Renal pelvis (tissue), 1 donor: ENCODE measurements at regions not wholly inside any gene's neighbourhood (a gene's known extent, or its start where the extent isn't known, plus 50 kb on each side); places are given as distances from the start of the nearest gene placed in this dataset.

Experiments
- DNase-seq: peaks from one replicate; pipeline ENCODE4 v3.0.0-alpha.2; 2013

DNA sequence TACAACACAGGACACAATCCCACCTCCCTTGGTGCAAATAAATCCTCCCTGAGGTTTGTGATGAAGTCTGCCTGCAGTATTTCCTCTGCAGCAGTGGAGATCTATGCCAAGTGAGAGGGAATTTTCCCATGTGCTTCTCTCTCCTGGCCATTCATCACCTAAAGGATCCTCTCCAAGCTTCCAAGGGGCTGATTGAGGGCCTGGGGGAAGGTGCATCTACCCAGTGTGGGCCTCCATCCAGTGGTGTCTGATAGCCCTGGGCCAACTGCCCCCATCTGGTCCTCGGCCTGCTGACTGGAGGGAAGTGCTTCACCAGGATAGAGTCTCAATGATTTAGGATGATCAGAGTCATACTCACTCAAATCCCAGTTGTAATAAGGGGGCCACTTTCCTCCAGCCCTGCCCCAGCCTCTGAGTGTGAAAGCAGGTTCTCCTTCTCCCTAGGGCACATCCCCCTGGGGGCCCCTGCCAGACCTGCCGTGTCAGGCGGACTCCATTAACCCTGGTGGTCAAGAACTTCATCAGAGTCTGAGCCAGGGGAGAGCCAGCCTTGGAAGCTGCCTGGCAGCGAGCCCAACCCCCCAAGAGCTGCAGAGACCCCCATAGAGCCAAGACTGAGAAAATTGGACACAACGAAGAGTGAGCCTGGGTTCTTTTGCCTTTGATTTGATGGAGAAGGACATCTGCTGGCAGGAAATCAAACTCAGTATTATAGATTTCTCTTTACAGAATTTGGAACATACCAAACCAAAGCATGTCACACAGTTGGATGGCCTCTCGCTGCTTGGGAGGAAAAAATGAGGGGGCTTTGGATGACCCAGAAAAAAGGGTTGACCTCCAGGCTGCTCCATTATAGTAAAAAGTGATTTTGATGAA lies 509.6 kb downstream of the CMPK2 start:
- no peak for DNase-seq

DNA sequence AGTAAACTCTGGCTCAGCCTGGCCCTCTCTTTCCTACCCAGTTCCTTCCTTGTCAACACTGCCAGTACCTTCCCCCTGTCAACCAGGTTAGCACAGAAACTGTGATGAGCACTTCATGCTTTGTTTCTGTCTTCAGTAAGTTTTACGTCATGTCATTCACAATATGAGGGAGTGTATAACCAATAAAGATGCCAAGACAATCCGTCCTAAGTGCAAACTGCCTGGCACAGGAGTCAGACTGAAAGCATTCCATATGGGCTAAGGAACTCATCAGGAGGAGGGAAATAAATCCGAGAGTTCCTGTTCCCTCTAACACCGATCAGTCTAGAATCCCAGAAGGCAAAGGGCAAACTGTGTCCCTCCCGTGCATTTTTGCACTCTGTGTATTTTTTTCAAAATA lies 507.2 kb downstream of the CMPK2 start:
- no peak for DNase-seq

DNA sequence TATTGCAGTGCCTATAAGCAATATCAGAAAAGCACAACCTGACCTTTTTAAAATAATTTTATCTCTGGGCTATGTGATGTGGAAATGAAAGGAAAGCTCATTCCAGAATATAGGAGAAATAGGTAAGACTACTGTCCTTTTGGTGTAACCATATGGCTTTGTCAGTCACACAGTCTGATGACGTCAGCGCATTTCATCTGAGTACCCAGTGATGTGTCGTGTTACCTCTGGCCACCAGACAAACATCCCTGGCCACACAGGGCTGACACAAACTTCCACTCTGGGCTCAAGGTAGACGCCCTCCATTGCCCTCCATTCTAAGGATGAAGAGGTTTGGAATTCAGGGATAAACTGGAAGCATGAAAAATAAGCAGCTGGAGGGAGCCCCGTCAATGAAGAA lies 506.7 kb downstream of the CMPK2 start:
- DNase-seq = no peak

DNA sequence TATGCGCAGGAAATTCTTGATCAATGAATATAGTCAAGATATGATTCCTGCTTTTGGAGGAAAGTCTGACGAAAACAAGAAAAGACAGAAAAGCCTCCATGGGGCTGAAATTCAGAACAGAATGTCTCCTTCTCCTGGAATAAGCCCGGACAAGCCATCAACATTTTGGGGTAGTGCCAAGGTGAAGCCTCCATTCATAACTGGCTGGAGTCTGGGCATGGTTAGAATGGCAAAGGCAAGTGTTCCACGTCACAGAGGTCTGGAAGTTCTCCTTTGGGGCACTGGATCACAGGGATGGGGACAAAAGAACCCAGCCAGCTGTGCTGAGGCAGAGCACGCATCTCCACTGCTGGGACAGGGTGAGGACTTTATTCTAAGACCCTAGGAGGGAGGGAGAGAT lies 505.7 kb downstream of the CMPK2 start:
- DNase-seq = no peak

DNA sequence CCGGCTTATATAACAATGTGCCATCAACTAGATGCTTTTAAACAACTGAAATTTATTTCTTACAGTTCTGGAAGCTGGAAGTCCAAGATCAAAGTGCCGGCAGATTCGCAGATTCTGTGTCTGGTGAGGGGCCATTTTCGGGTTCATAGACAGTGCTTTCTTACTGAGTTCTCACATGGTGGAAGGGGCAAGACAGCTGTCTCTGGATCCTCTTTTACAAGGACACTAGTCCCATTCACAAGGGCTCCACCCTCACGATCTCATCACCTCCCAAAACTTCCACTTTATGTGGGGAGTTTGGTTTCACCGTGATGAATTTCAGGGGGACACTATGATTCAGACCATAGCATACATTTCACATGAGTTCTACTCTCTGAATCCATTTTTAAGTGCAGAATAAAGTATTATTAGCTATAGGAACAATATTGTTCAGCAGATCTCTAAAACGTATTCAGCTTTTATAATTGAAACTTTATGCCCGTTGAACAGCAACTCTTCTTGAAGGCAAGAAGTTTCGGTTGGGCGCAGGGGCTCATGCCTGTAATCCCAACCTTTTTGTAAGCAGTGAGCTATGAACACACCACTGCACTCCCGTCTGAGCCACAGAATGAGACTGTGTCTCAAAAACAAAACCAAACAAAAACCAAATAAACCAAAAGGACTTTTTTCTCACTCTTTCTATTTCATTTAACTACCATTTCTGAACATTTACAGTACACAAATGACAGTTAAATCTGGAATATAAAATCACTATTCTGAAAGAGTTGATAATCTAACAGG lies 502.8 kb downstream of the CMPK2 start:
- DNase-seq = no peak

DNA sequence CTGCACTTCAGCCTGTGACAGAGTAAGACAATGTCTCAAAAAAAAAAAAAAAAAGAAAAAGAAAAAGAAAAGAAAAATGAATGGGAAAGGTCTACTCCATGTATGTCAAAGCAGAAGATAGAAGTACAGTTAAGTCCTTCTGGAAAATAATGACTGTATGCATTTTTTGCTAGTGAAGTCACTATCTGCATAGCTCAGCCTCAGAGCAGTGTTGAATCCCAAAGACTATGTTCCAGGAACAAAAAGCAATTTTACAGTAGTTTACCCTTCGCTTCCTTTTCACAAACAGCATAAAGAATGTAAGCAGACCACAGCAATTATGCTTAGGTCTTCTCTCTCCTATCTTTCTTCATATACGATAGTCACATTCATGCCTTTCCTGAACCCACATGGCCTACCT lies 497.4 kb downstream of the CMPK2 start:
- no peak for DNase-seq

DNA sequence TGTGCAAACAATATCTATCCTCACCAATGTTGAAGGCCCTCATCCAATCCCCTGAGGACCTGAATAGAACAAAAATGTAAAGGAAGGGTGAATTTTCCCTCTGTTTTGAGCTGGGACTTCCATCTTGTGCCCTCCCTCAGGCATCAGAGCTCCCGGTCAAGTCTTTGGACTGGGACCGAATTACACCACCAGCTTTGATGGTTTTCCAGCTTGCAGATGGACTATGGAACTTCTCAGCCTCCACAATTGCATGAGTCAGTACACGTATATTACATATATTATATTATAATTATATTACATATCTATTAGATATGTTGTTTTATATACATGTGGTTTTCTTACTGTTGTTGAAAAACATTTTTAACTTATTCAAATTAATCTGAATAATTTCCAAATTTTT lies 496.4 kb downstream of the CMPK2 start:
- DNase-seq = no peak

DNA sequence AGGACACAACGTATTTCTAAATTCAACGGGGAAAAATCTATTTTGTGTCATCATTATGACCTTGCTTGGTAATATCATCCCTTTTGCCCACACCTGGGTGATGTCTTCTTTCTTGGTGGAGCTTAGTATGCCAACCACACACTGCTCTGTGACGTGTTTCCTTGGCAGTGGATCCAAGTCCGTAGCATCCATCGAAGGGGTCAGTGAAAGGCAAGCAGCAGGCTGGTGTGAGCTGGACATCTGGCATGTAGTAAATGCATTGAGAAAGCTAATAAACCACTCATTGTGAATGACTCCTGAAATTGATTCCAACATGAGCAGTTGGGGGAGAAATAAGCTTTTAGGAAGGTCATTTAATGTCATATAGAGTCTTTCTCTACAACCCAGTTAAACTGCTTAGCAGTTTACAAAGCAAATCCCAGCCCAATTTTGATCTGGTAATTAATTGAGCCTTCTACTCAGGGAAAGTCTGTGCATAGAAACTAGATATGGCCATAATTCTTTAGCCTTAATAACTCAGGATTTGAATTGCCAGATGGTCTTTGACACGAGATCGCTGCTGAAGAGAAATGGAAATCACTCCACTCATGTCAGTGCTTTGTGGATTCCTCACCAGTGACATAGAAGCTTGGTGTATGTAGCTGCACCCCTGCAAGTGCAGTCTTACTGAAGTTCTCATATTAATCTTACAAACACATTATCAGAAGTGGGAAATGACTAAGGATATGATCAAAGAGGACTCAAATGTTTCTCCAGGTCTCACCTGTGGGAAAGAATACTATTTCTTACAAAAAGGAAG lies 494.8 kb downstream of the CMPK2 start:
- DNase-seq = no peak

DNA sequence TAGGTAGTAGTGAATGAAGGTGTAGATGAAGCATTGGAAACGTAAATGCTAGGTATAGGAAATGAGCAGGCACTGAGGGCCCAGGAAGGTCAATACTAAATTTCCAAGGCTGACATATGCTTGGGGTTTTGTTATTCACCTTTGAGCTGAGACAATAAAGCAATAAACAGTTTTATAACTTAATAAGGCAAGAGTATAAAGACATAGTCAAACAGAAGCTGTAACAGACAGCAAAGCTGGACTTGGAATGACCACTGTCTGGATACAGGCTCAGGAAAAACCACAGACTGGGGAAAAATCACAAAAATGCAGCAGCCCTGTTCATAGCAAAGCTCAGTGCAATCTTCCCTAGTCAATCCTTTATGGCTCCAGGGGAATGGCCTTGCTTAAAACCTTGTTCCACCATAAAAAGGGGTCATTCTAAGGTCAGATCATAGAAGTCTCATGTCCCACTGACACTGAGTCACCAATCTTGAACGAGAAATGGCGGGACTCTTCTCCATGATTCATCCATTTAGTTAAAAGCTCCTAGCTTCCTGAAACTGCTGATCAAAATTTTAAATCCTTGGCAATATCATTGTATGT lies 493.3 kb downstream of the CMPK2 start:
- DNase-seq = no peak

DNA sequence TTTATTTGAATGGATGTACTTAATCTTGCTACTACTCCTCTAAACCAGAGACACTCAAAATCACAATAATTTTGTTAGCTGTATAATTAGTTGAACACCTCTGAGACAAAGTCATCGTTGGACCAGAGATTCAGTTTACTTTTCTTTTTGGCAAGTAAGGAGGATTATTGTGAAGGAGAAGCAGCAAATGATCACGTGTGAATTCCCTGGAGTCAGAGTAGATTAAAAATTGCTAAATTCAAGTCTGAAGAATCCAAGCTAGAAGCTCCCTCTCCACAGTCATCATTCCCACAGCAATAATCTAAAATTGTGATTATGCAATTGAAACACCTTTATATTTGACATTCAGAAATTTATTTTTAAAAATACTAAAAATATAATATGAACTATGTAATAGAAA lies 484.4 kb downstream of the CMPK2 start:
- DNase-seq = no peak

DNA sequence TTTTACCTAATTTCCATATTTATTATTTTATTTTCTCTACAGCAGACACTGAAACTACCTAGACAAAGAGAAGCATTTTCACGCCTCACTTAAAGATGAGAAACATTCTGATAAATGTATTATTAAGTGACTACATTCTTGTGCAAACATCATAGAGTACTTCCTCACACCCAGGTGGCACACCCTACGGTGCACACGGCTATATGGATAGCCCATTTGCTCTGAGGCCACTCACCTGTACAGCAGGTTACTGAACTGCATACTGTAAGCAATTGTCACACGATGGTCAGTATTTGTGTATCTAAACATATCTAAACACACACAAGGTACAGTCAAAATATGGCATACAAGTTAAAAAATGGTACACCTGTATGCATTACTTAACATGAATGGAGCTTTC lies 481.4 kb downstream of the CMPK2 start:
- DNase-seq = no peak

DNA sequence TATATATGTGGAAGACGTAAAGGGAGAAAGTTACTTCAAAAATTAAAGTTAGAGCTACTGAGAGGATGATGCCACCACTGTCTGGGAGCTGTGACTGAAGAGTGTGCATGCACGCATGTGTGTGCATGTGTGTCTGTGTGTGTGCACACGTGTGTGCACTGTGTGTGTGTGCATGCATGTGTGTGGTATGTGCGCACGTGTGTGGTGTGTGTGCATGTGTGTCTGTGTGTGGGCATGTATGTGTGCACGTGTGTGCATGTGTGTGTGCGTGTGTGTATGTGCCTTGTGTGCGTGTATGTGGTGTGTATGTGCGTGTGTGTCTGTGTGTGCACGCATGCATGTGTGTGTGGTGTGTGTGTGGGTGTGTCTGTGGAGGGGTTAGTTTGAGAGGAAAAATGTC lies 473.4 kb downstream of the CMPK2 start:
- DNase-seq = no peak

DNA sequence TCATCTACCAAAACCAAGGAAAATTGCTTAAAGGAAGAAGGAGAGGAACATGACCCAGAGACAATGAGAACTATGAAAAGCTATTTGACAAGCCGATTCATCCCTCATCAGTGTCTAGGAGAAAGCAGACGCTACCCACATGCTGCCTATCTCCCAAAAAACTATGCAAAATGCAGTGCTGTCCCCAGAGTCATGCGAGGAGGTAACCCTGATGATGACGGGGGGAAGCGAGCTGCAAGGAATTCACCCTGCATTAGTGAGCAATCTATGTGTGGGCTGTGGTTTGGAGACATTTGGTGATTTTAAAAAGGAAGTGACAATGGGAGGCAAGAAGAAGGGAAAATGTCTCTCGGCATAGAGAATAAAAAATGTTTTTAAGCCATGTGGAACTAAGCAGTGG lies 472.7 kb downstream of the CMPK2 start:
- DNase-seq = no peak

DNA sequence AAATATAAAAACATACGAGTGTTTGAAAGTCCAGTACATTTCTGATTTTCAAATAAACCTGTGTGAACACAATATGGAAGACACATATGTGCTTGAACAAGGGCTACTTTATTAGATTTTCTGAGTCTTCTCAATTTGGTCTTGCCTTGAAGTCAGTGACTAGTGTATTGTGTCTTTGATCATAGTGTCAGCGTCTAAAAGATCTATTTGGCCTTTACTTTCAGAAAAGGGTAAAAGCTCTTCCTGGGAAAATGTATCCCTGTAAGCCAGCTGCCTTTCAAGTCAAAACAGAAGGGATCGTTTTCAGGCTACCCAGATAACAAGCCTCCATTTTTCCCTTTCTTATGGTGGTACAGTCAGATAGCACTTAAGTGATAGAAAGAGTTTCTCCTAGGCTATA lies 471.9 kb downstream of the CMPK2 start:
- no peak for DNase-seq

DNA sequence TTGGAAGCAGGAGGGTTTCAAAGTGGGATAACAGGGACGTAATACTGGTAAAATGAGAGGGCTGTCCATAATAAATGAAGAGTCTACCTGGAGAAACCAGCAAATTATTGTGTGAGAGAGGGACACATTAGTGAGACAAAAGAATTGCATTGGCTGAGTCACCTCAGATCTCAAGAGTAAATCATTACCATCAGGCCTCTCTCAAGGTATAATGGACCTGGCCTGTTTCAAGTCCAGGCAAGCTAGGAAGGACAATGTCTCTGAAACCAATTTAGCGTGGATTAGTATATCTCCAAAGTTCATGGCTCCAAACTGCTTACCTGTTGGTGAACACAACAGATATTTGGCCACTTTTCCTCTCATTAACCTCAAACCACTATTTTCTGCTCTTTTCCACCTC lies 471.4 kb downstream of the CMPK2 start:
- no peak for DNase-seq

DNA sequence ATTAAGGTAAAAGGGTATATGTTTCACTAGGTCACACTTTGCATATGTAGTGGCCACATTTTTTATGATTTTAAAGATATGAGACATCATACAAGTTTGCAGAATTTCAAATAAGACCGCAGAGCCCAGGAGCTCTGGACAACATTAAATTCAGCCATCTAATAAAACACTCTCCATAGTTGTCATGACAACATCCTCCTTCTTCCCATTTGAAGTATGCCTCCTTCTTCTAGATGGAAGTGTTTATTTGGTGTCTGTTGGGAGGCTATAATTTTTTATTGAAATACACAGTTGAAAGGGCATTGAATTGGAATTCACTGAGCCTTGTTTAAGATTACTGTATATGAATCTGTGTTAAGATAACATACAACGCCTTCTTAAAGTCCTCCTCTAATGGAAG lies 467.3 kb downstream of the CMPK2 start:
- no peak for DNase-seq

DNA sequence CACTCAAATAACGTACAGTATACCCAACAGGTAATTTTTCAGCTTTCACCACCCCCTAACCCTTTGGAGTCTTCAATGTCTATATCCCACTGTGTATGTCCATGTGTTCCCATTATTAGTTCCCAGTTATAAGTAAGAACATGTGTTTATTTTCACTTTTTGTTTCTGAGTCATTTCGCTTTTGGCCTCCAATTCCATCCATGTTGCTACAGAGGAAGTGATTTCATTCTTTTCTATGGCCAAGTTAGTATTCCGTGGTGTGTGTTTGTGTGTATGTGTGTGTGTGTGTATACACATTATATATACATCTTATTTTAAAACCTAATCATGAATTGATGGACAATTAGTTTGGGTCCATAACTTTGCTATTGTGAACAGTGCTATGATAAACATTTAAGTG lies 464.4 kb downstream of the CMPK2 start:
- no peak for DNase-seq

DNA sequence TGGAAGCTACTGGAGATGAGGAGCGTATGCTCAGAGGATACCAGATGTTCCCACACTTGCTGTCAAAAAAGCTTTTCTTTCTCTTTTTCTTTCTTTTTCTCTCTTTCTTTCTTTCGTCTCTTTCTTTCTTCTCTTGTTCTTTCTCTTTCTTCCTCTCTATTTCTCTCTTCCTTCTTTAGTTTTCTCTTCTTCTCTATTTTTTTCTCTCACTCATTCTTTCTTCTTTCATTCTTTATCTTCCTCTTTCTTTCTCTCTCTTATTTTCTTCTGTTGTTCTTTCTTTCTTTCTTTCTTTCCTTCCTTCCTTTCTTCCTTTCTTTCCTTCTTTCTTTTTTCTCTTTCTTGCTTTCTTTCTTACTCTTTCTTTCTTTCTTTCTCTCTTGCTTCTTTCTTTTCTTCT lies 457.6 kb downstream of the CMPK2 start:
- no peak for DNase-seq

DNA sequence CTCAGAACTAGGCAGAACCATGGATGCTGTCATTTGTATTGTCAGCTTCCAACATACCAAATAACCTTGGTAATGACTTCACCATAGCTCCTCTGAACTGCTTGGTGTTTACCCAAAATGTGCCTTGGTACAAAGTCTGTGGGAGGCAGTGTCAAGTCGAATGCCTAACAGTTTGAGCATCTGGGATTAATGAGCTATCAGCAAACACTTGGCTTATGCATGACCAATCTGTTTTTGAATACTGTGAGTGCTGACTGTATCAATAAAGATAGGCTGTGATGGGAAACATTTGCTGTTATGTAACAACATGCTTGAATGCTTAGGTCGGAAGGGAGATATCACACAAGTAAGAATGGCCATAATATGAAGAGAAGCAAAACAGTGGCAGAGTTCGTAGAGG lies 455.4 kb downstream of the CMPK2 start:
- DNase-seq = no peak

DNA sequence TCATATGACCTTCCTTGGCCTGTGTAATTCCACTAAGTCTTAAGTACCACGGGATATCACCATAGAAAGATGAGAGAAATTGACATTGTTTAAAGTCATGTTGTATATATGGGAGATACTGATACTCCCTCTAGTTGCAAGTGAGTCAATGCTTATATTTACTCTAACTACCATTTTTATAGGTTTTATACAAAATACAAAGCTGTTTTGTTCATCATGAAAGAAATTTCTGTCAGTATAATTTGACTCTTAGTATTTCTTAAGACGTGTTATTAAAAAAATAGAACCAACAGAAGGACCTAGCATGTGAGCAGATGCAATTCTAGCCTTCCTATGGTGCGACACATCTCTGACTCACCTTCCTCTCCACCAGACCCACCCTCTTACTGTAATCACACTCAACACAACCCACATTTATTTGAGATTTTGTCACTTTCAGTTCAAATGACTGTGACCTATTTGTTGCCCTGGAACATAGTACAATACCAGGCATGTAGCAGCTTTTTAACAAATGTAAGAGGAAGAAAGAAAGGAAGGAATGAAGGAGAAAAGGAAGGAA lies 453.1 kb downstream of the CMPK2 start:
- DNase-seq = no peak

DNA sequence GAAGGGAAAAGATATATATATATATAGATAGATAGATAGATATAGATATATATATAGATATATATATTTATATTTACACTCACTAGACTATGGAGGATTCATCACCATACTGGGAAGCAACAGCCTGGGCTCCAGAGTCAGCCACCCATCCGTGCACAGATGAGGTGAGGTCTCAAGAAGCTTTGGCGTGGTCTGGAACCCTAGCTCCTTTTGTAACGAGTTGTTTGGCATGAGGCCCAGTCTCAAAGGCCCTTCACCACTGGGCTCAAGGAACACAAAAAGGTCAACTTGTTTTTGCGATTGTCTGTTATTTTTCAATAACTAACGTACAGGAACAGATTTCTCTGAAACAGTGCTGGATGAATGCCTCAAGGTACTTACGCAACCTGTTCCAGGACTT lies 448.7 kb downstream of the CMPK2 start:
- DNase-seq = no peak

DNA sequence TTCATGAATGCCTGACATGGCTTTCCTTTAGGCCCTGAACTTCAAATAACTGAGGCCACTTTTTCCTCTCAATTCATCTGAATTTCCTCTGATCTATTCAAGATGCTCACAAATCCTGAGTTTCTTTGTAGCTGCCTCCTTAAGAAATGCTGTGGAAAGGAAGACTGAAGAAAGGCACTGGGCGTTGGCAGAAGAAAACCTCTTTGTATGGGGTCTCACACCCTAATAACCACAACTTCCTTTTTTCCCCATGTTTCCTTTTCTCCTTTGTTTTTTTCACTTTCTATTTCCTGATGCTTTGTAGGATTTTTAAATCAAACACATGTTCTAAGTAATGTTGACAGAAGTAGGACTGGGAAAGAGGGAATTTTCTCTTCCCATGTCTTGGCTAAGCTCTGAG lies 447.4 kb downstream of the CMPK2 start:
- DNase-seq = no peak
